NCI-H345 (cell line): ENCODE measurements at regions not wholly inside any gene's neighbourhood (a gene's known extent, or its start where the extent isn't known, plus 50 kb on each side); places are given as distances from the start of the nearest gene placed in this dataset.
A peak's percentile ranks its signal among the peaks of the same experiment; 100 is the strongest.

Experiments used
- DNase-seq: peaks from one replicate; lab custom pipeline; 2025; lab: John Stamatoyannopoulos, UW

DNA sequence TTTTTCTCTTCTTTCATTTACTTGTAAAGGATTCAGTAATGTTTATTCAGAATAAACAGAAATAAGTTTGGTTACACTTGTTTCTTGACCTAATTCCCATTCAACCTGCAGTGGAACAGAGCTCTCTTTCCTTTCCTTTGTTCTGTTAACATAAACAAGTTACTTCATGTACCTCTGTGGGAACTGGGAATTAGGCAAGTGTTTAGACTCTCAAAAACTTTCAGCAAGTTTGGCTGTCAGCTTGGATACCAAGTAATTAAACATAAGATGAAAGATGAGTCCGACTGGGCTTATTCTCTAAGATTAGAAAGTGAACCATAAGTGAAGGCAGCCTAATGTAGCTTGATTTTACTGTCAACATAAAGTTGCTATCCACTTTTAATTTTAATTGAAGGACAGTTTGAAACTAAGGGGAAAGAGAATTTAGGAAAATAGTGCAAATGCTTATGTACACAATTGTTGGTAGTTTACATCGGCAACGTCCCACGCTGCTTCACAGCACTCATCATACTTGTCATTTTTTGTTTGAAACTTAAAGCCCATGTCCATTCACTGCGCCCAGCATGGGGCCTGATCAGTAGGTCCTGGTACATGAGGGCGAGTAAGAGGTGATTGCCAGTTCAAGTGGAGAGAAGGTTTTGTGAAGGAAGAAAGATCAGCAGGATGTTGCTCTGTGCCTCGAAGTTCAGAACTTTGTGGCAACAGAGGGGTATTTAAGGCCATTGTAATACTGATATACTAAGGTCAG is 113.0 kb downstream of the PLEKHG1 start:
- DNase-seq, result no peak

DNA sequence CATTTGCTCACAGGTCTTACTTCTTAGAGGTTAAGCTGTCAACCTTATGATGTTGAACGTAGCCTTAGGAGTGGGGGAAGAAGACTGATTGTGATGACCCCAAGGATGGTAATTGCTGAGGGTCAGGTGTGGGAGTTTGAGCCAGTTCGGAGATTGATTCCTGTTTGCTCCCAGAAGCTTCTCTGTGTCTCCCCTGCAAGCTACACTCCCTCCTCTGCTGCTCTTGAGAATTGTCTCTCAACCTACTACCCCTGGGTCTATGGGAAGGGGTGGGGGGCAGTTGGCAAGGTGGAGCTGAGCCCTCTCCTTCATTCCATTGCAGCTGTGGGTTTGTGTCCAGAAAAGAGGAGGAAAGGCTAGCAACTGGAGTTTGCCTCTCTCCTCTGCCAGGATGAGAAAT is 113.8 kb downstream of the PLEKHG1 start:
- DNase-seq, result no peak

DNA sequence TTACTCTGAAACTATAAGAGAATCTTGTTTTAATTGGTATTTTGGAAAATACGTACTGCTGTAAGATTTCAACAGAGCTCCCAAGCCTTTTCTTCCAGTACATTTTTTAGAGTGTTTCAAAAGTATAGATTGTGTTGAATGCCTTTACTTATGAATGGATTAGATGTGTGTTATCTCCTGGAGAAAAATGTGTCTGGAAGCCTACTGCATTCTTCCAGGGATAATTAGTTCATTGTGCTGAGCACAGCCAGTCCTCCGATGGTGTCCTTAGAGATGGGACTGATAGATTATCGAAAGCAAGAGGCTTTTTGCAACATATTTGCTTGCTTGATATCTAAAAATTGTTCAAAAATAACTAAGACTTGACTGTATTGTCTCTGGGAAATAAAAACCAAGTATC is 114.2 kb downstream of the PLEKHG1 start:
- no peak for DNase-seq

- DNase-seq, result no peak
These were observed 115.4 kb downstream of the PLEKHG1 start for GRCh38 chr6:150715133-150715532.

GRCh38 chr6:150717419-150717818 is 117.7 kb downstream of the PLEKHG1 start:
- DNase-seq, result peak; percentile 25

- peak; percentile 45 for DNase-seq
These were observed 119.5 kb downstream of the PLEKHG1 start for GRCh38 chr6:150719099-150719766.

DNA sequence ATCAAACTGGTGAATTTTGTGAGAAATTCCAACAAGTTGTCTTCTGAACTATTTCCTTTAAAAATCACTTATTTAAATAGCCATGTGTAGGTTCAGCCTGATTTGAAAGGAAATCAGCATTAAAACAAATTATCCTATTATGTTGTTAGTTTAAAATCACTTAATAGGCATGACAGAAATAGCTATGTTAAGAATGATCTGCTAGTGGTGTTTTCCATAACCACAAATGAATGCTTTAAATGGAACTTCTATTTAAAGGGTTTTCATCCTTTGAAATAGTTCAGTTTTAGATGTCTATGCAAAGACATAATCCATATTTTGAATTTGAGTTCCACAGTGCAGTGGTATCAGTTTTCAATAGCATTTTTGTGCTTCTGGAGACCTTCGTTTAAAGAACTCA is 120.1 kb downstream of the PLEKHG1 start:
- no peak for DNase-seq

DNA sequence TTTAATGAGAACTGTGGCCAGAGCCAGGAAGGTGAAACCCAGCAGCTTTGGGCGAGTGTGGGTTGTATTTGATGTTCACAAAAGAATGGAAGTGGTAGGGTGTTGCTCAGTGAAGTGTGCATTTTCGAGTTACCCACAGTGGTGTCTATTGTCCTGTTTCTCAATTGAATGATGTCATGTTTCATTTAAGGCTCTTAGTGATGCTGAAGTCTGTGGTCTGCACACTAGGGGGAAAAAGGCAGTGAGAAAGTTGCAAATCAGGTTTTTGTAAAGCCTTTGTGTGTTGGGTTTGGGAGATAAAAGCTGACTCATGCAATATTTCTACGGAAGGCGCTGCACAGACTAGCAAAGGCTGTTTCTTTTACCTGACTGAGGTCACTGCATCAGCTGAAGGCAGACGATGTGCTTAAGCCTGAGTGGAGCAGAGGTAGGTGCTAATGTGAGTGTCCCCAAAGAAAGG is 121.1 kb downstream of the PLEKHG1 start:
- DNase-seq, result peak; percentile 89

DNA sequence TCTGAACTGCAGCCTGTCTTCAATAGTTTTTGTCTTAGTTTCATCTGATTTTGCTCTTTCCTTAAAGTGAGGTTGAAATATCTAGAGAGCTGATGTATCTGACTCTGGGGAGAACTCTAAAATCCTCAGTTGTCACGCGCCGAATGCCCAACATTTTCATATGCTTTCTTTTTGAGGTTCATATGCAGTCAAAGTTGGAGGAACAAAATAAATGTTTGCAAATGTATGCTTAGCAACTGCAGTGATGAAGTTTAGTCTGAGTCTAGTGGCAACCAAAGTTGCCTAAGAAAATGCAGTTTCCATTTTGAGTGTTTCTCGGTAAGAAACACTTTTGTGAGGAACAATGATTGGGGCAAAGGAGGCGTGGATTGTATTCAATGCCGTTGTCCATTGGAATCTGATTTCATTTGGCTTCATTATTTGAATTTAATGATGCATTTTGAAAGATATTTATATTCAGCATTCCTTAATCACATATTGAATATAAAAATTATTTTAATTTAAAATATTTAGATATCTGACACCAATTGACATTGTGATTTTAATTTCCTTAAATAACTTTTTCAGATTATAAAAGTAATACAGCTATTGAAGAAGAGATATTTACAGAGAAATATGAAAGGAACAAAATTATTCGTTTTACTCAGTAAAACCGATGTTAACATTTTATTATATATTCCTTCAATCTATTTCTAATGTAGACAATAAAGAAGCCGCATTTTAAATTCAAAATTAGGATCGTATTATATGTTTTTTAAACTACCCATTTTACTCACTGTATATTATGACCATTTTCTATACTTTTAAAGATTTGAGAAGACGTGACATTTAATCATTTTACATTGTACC is 122.0 kb downstream of the PLEKHG1 start:
- no peak for DNase-seq

DNA sequence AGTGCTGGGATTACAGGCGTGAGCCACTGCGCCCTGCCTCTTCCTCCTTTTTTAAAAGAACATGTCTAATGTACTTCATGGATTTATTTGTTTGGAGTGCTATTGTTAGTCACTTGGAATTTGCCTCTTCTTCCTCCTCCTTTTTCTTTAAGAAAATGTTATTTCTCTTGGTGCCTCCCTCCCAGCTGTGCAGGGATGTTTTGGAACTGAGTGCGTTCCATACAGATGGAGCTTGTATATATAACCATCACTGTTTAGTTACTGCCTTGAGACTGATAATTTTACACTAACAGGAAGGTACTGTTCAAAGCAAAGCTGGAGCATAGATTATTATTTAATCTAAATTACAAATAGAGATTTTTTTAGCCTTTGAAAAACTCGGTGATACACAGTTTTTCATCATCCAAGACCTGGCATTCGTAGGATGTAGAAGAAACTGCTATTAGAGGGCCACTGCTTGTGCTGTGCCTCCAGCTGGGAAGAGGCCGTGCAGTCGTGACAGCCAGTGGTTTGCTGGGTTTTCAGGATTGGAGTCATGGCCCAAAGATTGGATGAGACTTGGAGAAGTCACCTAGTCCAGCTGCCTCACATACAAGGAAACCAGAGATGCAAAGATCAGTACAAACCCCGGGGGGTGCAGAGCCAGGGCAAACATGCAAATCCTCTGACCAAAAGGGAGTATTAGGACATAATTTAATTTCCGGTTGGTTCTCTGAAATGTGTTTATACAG is 123.1 kb downstream of the PLEKHG1 start:
- no peak for DNase-seq

- no peak for DNase-seq
These were observed 123.6 kb downstream of the PLEKHG1 start for GRCh38 chr6:150723345-150723658.

- DNase-seq, result peak; percentile 16
These were observed 124.2 kb downstream of the PLEKHG1 start for GRCh38 chr6:150723857-150724256.

- no peak for DNase-seq
These were observed 126.1 kb downstream of the PLEKHG1 start for GRCh38 chr6:150725795-150726194.

GRCh38 chr6:150729188-150729748 is 129.6 kb downstream of the PLEKHG1 start:
- no peak for DNase-seq

GRCh38 chr6:150730801-150731457 is 131.2 kb downstream of the PLEKHG1 start:
- no peak for DNase-seq

DNA sequence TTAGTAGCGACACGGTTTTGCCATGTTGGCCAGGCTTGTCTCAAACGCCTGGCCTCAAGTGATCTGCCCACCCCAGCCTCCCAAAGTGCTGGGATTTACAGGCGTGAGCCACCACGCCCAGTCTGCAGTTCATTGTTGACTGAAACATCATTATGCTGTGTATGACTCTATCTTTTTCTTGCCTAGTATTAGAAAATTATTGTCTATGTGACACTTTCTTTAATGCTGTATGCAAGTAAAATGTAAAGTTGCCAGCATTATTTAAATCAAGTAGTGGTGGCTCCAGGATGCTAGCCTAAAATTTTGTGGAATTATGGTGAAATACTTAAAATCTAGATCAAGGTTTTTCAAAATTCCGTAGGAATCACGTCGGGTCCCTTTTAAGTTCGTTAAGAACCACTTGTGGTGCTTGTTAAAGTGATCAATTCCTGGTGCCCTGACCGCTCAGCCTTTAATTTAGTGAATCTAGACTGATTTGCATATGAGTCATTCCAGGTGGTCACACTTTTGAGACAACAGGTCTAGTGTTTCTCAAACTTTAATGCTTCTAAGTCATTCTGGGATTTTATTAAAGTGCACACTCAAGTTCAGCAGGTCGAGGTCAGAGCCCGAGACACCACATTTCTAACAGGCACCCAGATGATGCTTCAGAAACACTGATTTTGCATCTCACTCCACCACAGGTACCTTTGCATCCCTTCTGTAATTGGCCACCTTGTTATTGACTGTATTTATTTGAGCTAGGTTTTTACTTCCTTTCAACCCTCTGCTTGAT is 132.6 kb upstream of the MTHFD1L start:
- no peak for DNase-seq

DNA sequence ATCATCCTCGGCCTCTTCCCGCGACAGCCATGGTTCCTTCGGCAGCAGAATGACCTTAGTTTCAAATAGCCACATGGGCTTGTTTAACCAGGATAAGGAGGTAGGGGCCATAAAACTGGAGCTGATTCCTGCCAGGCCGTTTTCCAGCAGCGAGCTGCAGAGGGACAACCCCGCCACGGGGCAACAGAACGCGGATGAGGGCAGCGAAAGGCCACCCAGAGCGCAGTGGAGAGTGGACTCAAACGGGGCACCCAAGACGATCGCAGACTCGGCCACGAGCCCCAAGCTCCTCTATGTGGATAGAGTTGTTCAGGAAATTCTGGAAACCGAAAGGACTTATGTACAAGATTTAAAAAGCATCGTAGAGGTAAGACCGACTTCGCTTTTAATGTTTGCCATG is 131.8 kb upstream of the MTHFD1L start:
- no peak for DNase-seq

DNA sequence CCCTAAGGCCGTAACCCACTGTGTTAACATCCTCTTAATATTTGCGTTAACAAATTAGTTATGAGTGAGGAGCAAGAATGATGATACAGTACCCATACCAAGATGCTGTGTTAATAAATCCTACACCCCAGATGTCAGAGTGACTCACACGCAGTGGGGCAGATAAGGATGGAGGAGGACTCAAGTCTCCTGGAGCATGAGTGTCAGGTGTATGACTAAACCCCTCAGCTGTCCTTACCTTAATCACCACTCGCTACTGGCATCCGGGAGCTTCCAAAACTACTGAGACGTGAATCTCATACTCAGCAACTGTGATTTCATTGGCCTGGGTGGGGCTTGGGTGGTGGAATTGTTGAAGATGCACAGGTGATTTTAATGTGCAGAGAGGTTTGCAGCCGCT is 131.3 kb upstream of the MTHFD1L start:
- DNase-seq, result no peak

DNA sequence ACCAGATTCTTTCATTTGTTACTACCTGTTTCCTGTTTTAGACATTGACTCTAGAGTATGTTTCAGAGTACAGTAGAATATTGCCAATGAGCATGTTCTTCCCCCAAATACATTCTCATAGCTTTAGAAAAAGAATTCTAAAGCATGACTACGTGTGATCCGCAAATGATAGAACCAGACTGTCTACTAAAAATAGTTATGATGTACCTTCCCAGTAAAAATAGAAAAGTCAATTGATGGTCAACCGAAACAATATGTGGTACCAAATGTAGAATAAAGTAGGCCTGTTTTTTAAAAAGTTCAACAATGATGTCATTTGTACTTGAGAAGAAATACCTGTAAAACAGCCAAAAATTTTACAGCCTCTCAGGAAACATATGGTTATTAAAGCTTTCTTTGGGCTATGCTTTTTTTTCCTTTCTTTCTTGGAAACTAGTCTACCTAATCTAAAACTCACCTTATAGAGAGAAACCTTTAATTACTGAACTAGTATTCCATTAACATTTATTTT is 130.1 kb upstream of the MTHFD1L start:
- DNase-seq, result no peak

GRCh38 chr6:150738092-150738629 is 127.3 kb upstream of the MTHFD1L start:
- DNase-seq, result no peak
